Gastroesophageal sphincter (tissue), 4 donors: ENCODE measurements at regions not wholly inside any gene's neighbourhood (a gene's known extent, or its start where the extent isn't known, plus 50 kb on each side); places are given as distances from the start of the nearest gene placed in this dataset.

Experiments used
- ATAC-seq: fragments of 150-250 bp; one replicate; pipeline ENCODE4 v1.9.1; 2016; ENCODE audit warnings: mild to moderate bottlenecking, moderate library complexity
- H3K27ac ChIP-seq, 4 donors: fragments of 200-600 bp; sonication (generic) in 3 of 4; 1 replicate in 3 of 4; 2 replicates in 1 of 4; pipeline ENCODE4 v1.5.1; 2016 to 2019
- H3K27me3 ChIP-seq: fragments of 200-600 bp; sonication (generic); one replicate; pipeline ENCODE4 v1.5.1; 2019
- H3K36me3 ChIP-seq, 2 donors: fragments of 200-600 bp; sonication (generic); one replicate each; pipeline ENCODE4 v1.5.1; 2019; ENCODE audit warnings: control low read depth in 1 of 2
- H3K4me1 ChIP-seq, 3 donors: fragments of 200-600 bp; sonication (generic); 1 replicate in 2 of 3; 2 replicates in 1 of 3; pipeline ENCODE4 v1.5.1; 2016 to 2019; ENCODE audit warnings: control low read depth in 2 of 3
- H3K4me3 ChIP-seq, 2 donors: fragments of 200-600 bp; sonication (generic); one replicate each; pipeline ENCODE4 v1.5.1; 2019; ENCODE audit warnings: mild to moderate bottlenecking in 1 of 2, moderate library complexity in 1 of 2
- H3K9me3 ChIP-seq, 3 donors: fragments of 200-600 bp; sonication (generic); one replicate each; pipeline ENCODE4 v1.5.1; 2017 to 2019; ENCODE audit warnings: control low read depth in 2 of 3
- EP300 ChIP-seq: sonication (generic); formaldehyde crosslinking; IDR thresholded peaks from one replicate; pipeline ENCODE4 v1.6.1; 2017; ENCODE audit warnings: antibody characterized with exemption, mild to moderate bottlenecking
- POLR2A ChIP-seq, 2 donors: fragments of 450-650 bp; IDR thresholded peaks; one replicate each; pipeline ENCODE4 v1.6.1; 2017; ENCODE audit warnings: antibody characterized with exemption in 2 of 2, mild to moderate bottlenecking in 2 of 2, moderate library complexity in 1 of 2
- POLR2AphosphoS5 ChIP-seq: sonication (generic); formaldehyde crosslinking; IDR thresholded peaks from one replicate; pipeline ENCODE4 v1.6.1; 2017; ENCODE audit warnings: antibody characterized with exemption
- WGBS, 2 donors: methylation state at CpG; one replicate each; pipeline ENCODE4 v1.1.5; 2018; ENCODE audit warnings: low coverage in 1 of 2; 5-methylcytosine and 5-hydroxymethylcytosine counted together
- TF ChIP-seq, protein P1 (sequence below), 4 experiments: fragments of 200-600 bp in 2 of 4; fragments of 450-650 bp in 2 of 4; sonication (generic) in 1 of 4; IDR thresholded peaks; one replicate each; pipeline ENCODE4 v1.5.1; 2017 to 2019; ENCODE audit warnings: antibody characterized with exemption in 4 of 4, mild to moderate bottlenecking in 2 of 4, moderate library complexity in 2 of 4

DNA sequence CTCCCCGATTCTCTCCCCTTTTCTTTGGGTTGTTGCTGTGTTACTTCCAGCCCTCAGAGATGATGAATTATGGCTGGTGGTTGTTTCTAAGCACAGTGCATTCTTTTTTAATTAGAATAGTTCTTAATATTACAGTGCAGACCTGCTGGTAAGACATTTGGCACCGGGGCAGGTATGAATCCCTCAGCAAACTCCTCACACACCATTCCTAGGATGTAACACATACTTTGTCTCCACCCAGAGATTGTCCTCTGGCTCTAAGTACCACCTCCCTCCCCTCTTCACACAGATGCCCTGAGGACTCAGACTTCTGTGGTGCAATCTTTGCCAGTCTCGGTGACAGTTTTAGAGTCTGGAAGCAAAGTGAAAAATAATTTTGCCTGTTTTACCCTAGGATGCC is 143.1 kb downstream of the HLX start:
- TF ChIP-seq, protein P1, sequence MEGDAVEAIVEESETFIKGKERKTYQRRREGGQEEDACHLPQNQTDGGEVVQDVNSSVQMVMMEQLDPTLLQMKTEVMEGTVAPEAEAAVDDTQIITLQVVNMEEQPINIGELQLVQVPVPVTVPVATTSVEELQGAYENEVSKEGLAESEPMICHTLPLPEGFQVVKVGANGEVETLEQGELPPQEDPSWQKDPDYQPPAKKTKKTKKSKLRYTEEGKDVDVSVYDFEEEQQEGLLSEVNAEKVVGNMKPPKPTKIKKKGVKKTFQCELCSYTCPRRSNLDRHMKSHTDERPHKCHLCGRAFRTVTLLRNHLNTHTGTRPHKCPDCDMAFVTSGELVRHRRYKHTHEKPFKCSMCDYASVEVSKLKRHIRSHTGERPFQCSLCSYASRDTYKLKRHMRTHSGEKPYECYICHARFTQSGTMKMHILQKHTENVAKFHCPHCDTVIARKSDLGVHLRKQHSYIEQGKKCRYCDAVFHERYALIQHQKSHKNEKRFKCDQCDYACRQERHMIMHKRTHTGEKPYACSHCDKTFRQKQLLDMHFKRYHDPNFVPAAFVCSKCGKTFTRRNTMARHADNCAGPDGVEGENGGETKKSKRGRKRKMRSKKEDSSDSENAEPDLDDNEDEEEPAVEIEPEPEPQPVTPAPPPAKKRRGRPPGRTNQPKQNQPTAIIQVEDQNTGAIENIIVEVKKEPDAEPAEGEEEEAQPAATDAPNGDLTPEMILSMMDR (IDR thresholded peaks at IDR 0.05), result no peak
- TF ChIP-seq POLR2AphosphoS5, result no peak
- no peak for TF ChIP-seq POLR2A (IDR thresholded peaks at IDR 0.05)
- no peak for TF ChIP-seq EP300
- no peaks in the 10 kb centered on the region for H3K27me3 ChIP-seq
- H3K36me3 ChIP-seq, result no peaks in the 10 kb centered on the region
- no peak for ATAC-seq
- no peaks in the 10 kb centered on the region for H3K9me3 ChIP-seq
- H3K4me3 ChIP-seq, result no peak overlapping the region
- H3K27ac ChIP-seq, result no peak overlapping the region
- WGBS, 2 donors, result 55 to 72% methylated on average over 3 of the region's 3 CpGs
- H3K4me1 ChIP-seq, result no peaks in the 10 kb centered on the region

DNA sequence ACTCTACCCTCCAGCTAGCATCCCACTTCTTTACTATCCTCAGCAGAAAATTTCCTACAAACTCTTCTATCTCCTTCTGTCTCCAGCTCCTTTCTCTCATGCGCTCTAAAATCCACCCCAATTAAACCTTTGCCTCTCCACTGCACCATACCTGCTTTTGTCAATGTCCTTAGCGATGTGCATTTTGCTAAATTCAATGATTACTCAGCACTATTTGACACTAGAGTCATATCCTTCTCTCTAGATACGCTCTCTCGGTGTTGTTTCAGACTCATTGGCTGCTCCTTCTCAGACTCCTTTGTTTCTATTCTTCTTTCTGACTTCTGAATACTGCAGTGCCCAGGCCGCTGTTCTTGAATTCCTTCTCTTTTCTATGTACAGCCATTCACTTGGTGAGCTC is 144.2 kb downstream of the HLX start:
- no peak overlapping the region for H3K27ac ChIP-seq
- H3K36me3 ChIP-seq, result no peaks in the 10 kb centered on the region
- no peaks in the 10 kb centered on the region for H3K9me3 ChIP-seq
- TF ChIP-seq POLR2A (IDR thresholded peaks at IDR 0.05) (no peak), EP300 (no peak), POLR2AphosphoS5 (no peak)
- TF ChIP-seq, protein P1 (IDR thresholded peaks at IDR 0.05), result no peak
- WGBS, 2 donors, result 92 to 100% methylated on average over 3 to 5 of the region's 5 CpGs
- H3K27me3 ChIP-seq, result no peaks in the 10 kb centered on the region
- no peaks in the 10 kb centered on the region for H3K4me1 ChIP-seq
- H3K4me3 ChIP-seq, result no peak overlapping the region
- ATAC-seq, result no peak

DNA sequence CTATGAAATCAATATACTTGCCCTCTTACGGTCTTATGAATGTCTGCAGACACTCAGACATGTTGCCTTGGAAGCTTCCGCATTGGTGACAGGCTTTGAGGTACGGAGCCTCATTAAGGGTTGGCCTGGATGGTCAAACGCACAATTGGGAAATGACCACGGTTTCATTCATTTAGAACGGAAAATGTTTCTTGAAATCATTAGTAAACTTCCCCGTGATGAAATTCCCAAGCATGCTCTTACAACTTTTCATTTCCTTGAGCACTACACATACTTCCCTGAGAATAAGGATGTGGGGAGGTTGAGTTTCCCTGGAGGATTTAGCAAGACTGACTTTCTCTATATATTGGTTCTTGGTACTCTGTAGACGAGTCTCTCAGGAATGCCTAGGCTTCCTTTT is 146.3 kb downstream of the HLX start:
- TF ChIP-seq, protein P1 (IDR thresholded peaks at IDR 0.05), result no peak
- TF ChIP-seq POLR2A (IDR thresholded peaks at IDR 0.05), result no peak
- TF ChIP-seq EP300, result no peak
- no peak for TF ChIP-seq POLR2AphosphoS5
- no peak for ATAC-seq

DNA sequence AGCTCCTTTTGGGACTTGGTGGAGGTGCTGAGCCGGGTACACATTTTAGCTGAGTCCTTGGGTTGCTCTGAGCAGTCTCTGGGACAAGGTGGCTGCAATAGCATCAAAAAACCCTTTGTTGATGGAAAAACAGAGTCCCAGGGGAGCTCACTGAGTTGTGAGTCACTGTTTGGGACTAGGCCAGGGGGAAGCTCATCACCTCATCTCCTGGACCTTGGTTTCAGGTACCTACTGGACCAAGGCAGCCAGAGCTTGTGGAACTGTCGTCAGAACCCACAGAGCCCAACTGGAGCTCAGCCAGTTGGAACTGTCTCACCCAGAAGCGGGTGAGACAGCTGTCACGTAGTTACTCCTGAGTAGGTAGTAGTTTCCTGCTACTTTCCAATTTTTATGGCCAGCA is 146.7 kb downstream of the HLX start:
- ATAC-seq, result no peak
- Histone ChIP-seq H3K36me3 (no peaks in the 10 kb centered on the region), H3K4me1 (peaks cover 0 to 24% (median 5%) of the 10 kb centered on the region in 3 donors), H3K27ac (no peak overlapping the region), H3K9me3 (no peaks in the 10 kb centered on the region), H3K4me3 (no peak overlapping the region), H3K27me3 (no peaks in the 10 kb centered on the region)
- WGBS, 2 donors, result 50 to 83% methylated on average over 2 of the region's 4 CpGs
- TF ChIP-seq, protein P1 (IDR thresholded peaks at IDR 0.05), result no peak
- TF ChIP-seq EP300 (no peak), POLR2AphosphoS5 (no peak), POLR2A (IDR thresholded peaks at IDR 0.05) (no peak)

More for the DNA sequence above, 146.3 kb downstream of the HLX start:
- no peaks in the 10 kb centered on the region for H3K36me3 ChIP-seq
- no peaks in the 10 kb centered on the region for H3K27me3 ChIP-seq
- no peak overlapping the region for H3K27ac ChIP-seq
- 68 to 88% methylated on average over 2 to 8 of the region's 8 CpGs for WGBS, 2 donors
- no peak overlapping the region for H3K4me3 ChIP-seq
- H3K4me1 ChIP-seq, result peaks cover 0 to 20% (median 5%) of the 10 kb centered on the region in 3 donors
- H3K9me3 ChIP-seq, result no peaks in the 10 kb centered on the region

DNA sequence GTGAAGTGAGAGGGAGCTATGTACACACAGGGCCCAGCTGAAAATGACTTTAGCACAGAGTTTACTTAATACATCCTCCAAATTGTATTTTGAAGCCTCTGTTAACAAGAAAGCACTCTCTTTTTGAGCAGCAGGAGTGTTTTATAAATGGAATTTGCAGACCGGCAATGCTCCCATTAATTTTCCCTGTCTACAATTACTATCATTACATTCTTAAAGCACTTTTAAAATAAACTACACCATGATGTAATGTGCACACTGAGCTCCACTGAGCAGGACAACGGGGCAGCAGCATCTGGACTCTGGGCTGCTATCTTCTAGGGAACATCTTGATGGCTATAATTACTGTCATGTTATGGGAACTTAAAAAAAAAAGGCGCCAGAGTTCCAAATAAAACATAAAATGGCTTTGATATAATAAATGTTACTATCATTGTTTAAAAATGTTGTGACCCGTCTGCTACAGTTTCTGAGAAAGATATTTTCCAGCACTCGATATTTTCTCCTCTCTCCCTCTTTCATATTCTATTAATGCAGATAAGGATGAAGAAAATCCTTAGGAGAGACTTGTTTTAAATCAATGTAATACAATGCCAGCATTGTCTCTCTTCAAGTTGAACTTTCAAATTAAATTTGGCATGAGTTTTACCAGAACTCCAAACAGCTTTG is 150.9 kb downstream of the HLX start:
- Histone ChIP-seq H3K9me3 (no peaks in the 10 kb centered on the region), H3K27ac (peak overlapping the region in 3 of 4 donors; percentile 12 to 55 (median 49)), H3K4me1 (peaks cover 4 to 62% (median 17%) of the 10 kb centered on the region in 3 donors), H3K4me3 (no peak overlapping the region), H3K36me3 (no peaks in the 10 kb centered on the region), H3K27me3 (no peaks in the 10 kb centered on the region)
- 10 to 11% methylated on average over 5 of the region's 5 CpGs for WGBS, 2 donors
- TF ChIP-seq POLR2AphosphoS5, result no peak
- TF ChIP-seq EP300, result no peak
- TF ChIP-seq, protein P1 (IDR thresholded peaks at IDR 0.05), result no peak
- no peak for TF ChIP-seq POLR2A (IDR thresholded peaks at IDR 0.05)
- ATAC-seq, result no peak
